ENCODE measurements at regions not wholly inside any gene's neighbourhood (a gene's known extent, or its start where the extent isn't known, plus 50 kb on each side); places are given as distances from the start of the nearest gene placed in this dataset.

GRCh38 chr4:60544981-60545380 lies 655.1 kb upstream of the ADGRL3 start:
- no peak for DNase-seq

GRCh38 chr4:60562334-60562733 lies 637.8 kb upstream of the ADGRL3 start:
- no peak for DNase-seq

- DNase-seq: no peak
Measured at GRCh38 chr4:60565558-60565957, 634.6 kb upstream of the ADGRL3 start.

GRCh38 chr4:60575336-60575735 lies 624.8 kb upstream of the ADGRL3 start:
- no peak for DNase-seq

GRCh38 chr4:60579335-60579734 lies 620.8 kb upstream of the ADGRL3 start:
- no peak for DNase-seq

GRCh38 chr4:60581919-60582536 lies 618.1 kb upstream of the ADGRL3 start:
- no peak for DNase-seq

GRCh38 chr4:60588556-60588955 lies 611.6 kb upstream of the ADGRL3 start:
- DNase-seq: no peak

GRCh38 chr4:60589425-60589824 lies 610.7 kb upstream of the ADGRL3 start:
- DNase-seq: no peak

- no peak for DNase-seq
Measured at GRCh38 chr4:60590116-60590515, 610.0 kb upstream of the ADGRL3 start.

- DNase-seq: no peak
Measured at GRCh38 chr4:60605646-60606354, 594.3 kb upstream of the ADGRL3 start.

- no peak for DNase-seq
Measured at GRCh38 chr4:60611762-60612496, 588.2 kb upstream of the ADGRL3 start.

- no peak for DNase-seq
Measured at GRCh38 chr4:60617731-60618130, 582.4 kb upstream of the ADGRL3 start.

GRCh38 chr4:60619531-60620305 lies 580.4 kb upstream of the ADGRL3 start:
- DNase-seq: no peak

GRCh38 chr4:60637976-60638375 lies 562.1 kb upstream of the ADGRL3 start:
- no peak for DNase-seq

- DNase-seq: no peak
Measured at GRCh38 chr4:60648774-60649173, 551.4 kb upstream of the ADGRL3 start.

GRCh38 chr4:60652933-60653332 lies 547.2 kb upstream of the ADGRL3 start:
- DNase-seq: no peak

- DNase-seq: no peak
Measured at GRCh38 chr4:60655356-60655755, 544.8 kb upstream of the ADGRL3 start.

GRCh38 chr4:60656171-60656570 lies 544.0 kb upstream of the ADGRL3 start:
- no peak for DNase-seq

GRCh38 chr4:60657041-60657440 lies 543.1 kb upstream of the ADGRL3 start:
- no peak for DNase-seq

- no peak for DNase-seq
Measured at GRCh38 chr4:60657807-60658206, 542.3 kb upstream of the ADGRL3 start.

GRCh38 chr4:60663769-60664168 lies 536.4 kb upstream of the ADGRL3 start:
- DNase-seq: no peak

- no peak for DNase-seq
Measured at GRCh38 chr4:60682901-60683300, 517.2 kb upstream of the ADGRL3 start.

- DNase-seq: no peak
Measured at GRCh38 chr4:60683357-60683756, 516.8 kb upstream of the ADGRL3 start.

Measured in dermis blood vessel endothelial cell (primary cell).